Fibroblast of villous mesenchyme (primary cell): ENCODE measurements at regions not wholly inside any gene's neighbourhood (a gene's known extent, or its start where the extent isn't known, plus 50 kb on each side); places are given as distances from the start of the nearest gene placed in this dataset.

Source experiments
- DNase-seq: peaks from one replicate; pipeline ENCODE4 v3.0.0-alpha.2; 2010; ENCODE audit warnings: low read depth
- H3K4me3 ChIP-seq: 2 replicates; pipeline ENCODE4 v1.5.1; 2011; ENCODE audit warnings: low read depth, mild to moderate bottlenecking, low read length
- CTCF ChIP-seq: IDR thresholded peaks from 2 replicates; pipeline ENCODE4 v1.5.1; 2012; ENCODE audit warnings: low read depth, mild to moderate bottlenecking, low read length; ENCODE audit not compliant: insufficient read depth

- DNase-seq: no peak
- H3K4me3 ChIP-seq: no peak overlapping the region
- no peak for TF ChIP-seq CTCF
Measured at GRCh38 chr3:30203301-30203700, 403.1 kb upstream of the TGFBR2 start.

DNA sequence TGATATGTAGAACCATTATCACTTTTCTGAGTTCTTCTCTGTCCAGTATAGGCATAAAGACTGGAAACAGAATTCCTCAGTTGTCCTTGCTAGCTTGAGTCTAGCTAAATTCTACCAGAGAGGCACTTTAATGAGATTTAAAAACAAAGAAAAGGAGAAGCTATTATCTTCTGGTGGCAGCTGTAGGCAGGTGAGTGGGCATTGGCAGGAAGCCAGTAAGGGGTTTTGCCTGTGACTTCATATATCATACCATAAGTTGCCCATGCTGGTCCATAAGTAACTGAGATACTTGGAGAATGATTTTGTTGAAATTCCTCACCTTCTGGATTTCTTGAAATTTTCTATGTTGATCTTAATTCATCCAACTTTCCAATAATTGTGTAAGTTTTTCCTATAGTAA, 402.3 kb upstream of the TGFBR2 start:
- no peak for TF ChIP-seq CTCF
- DNase-seq: no peak
- H3K4me3 ChIP-seq: no peak overlapping the region

- H3K4me3 ChIP-seq: no peak overlapping the region
- DNase-seq: no peak
- no peak for TF ChIP-seq CTCF
Measured at GRCh38 chr3:30206051-30206450, 400.4 kb upstream of the TGFBR2 start.

GRCh38 chr3:30221619-30222018, 384.8 kb upstream of the TGFBR2 start:
- TF ChIP-seq CTCF: no peak
- no peak for DNase-seq
- no peak overlapping the region for H3K4me3 ChIP-seq

GRCh38 chr3:30222441-30222840, 384.0 kb upstream of the TGFBR2 start:
- no peak overlapping the region for H3K4me3 ChIP-seq
- TF ChIP-seq CTCF: no peak
- DNase-seq: no peak

DNA sequence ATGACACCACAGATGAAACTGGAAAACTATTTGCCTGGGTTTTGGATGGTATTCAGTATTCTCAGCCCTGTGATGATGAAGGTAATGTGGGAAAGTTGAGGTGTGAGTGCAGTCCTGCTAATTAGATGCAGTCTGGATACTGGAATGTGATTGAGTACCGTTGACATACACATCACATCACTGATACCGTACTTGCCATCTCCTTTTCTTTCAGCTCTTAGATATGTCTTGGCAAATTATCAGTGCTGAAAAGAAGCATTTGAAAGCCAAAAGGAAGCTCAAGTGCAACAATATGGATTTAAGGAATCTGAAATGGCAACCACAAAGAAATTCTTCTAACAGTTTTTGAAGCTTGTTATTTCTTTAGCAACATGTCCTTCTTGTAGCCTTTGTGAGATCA, 381.4 kb upstream of the TGFBR2 start:
- TF ChIP-seq CTCF: no peak
- no peak overlapping the region for H3K4me3 ChIP-seq
- no peak for DNase-seq

DNA sequence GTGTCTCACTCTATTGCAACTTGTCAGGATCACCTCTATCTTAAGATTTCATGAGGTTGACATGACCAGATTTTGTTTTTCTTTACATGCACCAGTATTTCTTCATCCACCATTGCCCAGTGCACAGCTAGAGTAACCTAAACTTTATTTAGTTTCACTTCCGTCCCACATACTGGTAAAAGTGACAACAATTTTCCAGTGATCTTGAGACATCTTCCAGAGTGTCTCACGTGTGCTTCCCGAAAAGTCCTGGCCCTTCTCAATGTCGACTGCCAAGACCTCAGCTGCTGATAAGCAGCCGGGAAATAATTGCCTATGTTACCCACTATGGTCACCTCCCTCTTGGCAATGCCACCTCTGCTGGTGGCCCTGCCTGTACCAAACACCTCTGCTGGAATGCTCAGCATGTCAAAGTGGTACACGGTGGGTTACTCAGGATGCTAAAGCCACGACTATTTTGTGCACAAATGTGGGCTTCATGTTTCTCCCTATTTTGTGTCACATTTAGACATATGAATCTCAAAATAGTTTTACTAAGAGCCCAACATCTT, 379.7 kb upstream of the TGFBR2 start:
- no peak for DNase-seq
- H3K4me3 ChIP-seq: no peak overlapping the region
- TF ChIP-seq CTCF: no peak
